CD4-positive, alpha-beta T cell treated with Interleukin-17A for 4 hours (primary cell): ENCODE measurements at regions not wholly inside any gene's neighbourhood (a gene's known extent, or its start where the extent isn't known, plus 50 kb on each side); places are given as distances from the start of the nearest gene placed in this dataset.
"Not testable (repeated sequence)": the region's sequence is repeated elsewhere in the genome, so short reads cannot be mapped to it uniquely, and the experiment has no call there.

Source experiments
- DNase-seq: peaks from one replicate; pipeline ENCODE4 v3.0.0-alpha.2; 2020; ENCODE audit warnings: mixed read lengths

DNA sequence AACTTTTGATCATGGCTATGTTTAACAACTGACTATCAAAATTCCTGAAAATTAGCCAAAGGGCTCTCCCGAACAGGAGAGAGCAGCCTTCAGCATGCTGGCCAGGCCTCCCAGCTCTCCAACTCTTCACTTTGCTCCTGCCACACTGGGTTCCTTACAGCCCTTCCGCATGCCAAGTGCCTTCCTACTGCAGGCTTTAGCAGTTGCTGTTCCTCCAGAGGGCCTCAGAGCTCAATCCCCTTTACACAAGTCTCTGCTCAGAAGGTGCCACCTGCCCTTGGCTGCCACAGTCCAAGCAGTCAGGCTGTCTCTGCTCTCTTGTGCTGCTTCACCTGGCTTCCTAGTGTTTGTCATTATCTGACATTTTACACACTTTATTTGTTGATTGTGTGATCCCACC lies 553.1 kb upstream of the PPP2R3A start:
- no peak for DNase-seq

- DNase-seq = no peak
These were observed 549.3 kb upstream of the PPP2R3A start for GRCh38 chr3:135416182-135416581.

DNA sequence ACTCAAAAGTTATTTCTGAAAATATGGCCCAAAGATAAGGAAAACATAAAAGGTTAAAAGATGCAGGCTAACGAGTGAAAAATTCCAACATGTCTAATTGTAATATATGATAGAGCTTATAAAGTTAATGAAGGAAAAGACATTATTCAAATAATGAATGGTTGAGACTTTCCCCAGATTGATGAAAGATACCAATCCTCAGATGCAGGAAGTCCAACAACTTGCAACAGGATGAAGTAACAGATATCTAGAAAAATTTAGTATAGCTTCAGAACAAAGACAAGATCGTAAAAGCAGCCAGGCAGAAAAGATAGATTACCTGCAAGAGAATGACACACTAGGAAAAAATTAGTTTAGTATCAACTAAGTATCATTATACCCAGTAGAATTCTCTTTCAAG lies 546.4 kb upstream of the PPP2R3A start:
- no peak for DNase-seq

- no peak for DNase-seq
These were observed 539.0 kb upstream of the PPP2R3A start for GRCh38 chr3:135426508-135426907.

GRCh38 chr3:135432402-135432801 lies 533.1 kb upstream of the PPP2R3A start:
- no peak for DNase-seq

DNA sequence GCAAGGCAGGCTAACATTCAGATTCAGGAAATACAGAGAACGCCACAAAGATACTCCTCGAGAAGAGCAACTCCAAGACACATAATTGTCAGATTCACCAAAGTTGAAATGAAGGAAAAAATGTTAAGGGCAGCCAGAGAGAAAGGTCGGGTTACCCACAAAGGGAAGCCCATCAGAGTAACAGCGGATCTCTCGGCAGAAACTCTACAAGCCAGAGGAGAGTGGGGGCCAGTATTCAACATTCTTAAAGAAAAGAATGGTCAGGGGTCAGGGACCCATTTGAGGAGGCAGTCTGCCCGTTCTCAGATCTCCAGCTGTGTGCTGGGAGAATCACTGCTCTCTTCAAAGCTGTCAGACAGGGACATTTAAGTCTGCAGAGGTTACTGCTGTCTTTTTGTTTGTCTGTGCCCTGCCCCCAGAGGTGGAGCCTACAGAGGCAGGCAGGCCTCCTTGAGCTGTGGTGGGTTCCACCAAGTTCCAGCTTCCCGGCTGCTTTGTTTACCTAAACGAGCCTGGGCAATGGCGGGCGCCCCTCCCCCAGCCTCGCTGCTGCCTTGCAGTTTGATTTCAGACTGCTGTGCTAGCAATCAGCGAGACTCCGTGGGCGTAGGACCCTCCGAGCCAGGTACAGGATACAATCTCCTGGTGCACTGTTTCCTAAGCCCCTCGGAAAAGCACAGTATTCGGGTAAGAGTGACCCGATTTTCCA lies 526.5 kb upstream of the PPP2R3A start:
- not testable (repeated sequence) for DNase-seq

DNA sequence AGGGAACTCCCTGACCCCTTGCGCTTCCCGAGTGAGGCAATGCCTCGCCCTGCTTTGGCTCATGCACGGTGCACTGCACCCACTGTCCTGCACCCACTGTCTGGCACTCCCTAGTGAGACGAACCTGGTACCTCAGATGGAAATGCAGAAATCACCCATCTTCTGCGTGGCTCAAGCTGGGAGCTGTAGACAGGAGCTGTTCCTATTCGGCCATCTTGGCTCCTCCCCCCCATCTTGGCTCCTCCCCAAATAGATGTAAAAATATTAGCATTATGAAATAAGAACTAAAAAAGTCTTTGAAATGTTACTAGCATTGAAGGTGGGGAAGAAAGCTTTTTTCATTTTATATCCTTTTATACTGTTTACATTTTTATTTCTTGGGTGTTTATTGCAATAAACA lies 525.9 kb upstream of the PPP2R3A start:
- DNase-seq = not testable (repeated sequence)

DNA sequence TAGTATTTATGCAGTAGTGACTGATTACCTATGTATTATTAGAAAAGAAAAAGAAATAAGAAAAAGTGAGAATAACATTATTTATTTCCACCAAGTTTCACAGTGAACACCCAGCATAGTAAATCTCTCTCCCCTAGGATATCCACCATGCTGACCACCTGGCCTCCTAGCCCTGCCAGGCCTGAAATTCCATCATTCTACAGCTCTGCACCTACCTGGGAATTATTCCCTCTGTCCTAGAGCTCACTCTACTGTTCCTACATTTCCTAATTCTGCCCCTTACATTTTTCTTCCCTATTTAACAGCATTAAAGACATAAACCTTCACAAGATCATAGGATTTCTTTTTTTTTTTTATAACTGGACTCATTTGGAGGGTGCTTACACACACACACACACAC lies 525.3 kb upstream of the PPP2R3A start:
- DNase-seq = no peak

DNA sequence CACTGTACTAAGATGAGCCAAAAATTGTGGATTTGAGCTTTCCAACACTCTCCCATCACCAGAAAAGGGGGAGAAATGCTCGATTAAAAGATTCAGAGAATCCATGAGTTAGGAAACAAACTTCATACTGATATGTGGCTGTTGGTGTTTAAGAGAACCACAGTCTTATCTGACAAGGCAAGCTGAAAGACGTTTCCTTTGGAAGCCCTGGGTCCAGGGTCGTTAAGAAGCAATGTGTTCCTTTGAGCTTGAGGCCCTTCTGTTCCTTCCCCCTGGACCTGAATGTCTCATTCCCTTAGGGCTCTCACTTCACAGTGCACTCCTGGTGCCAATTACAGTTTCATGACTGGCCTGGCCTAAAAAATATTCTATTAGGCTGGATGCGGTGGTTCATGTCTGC lies 524.8 kb upstream of the PPP2R3A start:
- DNase-seq = no peak

GRCh38 chr3:135444058-135444457 lies 521.5 kb upstream of the PPP2R3A start:
- DNase-seq = no peak

- no peak for DNase-seq
These were observed 518.0 kb upstream of the PPP2R3A start for GRCh38 chr3:135447483-135447882.

GRCh38 chr3:135448520-135448919 lies 517.0 kb upstream of the PPP2R3A start:
- no peak for DNase-seq

GRCh38 chr3:135449046-135449445 lies 516.5 kb upstream of the PPP2R3A start:
- DNase-seq = no peak

GRCh38 chr3:135451037-135451785 lies 514.3 kb upstream of the PPP2R3A start:
- no peak for DNase-seq

DNA sequence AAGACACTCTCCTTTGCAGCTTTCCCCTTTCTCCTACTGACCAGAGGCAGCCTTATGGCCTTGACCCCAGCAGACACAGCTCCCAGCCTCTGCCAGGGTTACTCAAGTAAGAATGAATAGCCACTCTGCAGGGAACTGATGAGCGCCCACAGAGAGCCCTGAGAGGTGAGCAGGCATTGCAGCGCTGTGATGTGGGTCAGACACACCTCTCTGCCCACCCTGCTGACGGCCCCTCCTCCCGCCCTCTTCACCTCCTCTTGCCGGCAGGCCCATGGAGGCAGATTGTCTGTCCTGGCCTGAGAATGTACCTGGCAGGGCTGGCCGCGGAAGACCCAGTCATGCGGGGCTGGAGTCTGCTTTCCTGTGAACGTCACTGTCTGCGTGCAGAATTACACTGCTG lies 512.6 kb upstream of the PPP2R3A start:
- no peak for DNase-seq

- DNase-seq = no peak
These were observed 512.2 kb upstream of the PPP2R3A start for GRCh38 chr3:135453326-135453725.

DNA sequence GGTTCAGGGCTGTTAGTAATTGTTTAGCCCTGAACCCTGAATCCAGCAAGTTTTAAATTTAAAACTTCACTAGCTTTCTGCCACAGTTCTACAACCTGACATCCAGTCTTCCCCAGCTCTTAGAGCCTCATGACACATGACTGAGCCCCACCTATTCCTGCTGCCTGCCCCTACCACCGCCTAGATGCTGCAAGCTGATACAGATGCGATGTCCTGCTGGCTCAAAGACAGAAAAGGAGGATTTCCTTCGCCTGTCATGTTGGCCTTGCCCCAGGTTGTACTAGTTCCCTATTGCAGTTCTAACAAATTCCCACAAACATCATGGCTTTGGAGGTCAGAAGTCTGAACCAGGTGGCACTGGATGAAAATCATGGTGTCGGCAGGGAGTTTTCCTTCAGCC lies 510.6 kb upstream of the PPP2R3A start:
- DNase-seq = no peak

- DNase-seq = no peak
These were observed 509.3 kb upstream of the PPP2R3A start for GRCh38 chr3:135456108-135456790.

DNA sequence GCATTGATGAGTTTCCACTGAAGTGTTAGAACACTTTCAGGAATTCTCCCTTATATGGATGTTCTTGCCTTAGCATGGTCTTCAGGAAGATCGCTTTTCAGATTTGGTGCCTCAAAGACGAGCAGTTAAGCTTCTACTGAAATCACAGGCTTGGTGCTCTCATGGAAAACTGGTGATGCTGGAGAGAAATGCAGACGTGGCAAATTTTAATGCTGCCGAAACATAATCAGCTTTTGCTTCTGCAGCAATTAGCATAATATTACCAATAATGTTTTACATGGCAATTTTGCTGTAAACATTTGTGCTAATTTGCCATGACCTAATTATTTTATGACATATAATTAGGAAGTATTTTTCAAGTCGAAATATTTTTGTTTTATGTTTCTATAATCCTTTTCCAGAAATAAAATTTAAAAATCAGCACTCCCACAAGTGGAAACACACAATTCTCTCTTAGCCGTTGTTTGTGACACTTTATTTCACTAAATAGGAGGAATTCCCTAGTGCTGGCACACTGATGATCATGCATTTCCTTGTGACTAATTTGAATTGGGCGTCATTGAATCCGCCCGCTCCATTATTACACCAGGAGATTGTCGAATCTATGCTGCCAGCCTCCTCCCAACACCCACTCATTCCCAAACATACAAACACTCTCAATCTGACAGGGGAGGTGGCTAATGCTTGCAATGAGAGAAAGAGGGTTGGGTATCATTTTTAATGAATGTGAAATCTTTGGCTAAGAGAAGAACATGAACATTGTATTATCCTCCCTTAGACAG lies 506.8 kb upstream of the PPP2R3A start:
- DNase-seq = no peak

GRCh38 chr3:135460273-135460672 lies 505.3 kb upstream of the PPP2R3A start:
- DNase-seq = no peak

DNA sequence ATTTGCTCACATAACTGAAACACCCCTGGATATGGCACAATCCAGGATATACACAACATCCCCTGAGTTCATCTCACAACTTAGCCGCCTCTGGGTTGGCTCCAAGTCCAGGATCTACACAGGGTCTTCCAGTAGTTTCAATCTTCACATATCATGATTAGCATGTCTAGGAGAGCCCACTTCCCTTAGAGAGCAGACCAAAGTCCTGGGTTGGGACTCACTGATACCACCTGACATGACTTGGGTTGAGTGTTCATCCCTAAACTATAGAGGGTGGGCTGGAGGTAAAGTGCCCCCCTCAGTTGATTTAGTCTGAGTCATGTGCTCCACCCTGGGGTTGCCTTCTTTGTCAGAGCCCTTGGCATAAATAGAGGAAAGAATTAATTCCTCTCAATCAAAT lies 493.6 kb upstream of the PPP2R3A start:
- no peak for DNase-seq

DNA sequence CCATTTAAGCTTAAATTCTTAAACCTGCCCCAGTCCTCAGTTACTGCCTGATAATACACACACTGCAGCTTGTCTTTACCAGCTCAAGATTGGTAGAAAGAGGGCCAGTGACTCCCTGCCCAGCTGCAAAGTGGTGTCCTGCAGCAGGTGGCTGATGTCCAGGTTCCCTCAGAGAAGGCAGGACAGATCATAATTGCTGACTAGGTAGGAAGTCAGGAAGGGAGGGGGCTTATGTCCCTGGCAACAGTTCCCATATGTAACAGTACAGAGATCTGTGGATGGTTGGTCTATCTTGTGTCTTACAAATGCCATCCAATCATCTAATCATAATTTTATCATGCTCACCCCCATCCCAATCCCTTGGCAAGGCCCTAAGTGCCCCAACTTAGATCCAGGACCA lies 492.1 kb upstream of the PPP2R3A start:
- no peak for DNase-seq

GRCh38 chr3:135487261-135487660 lies 478.3 kb upstream of the PPP2R3A start:
- no peak for DNase-seq
